Upper lobe of right lung (tissue), 1 donor: ENCODE measurements at regions not wholly inside any gene's neighbourhood (a gene's known extent, or its start where the extent isn't known, plus 50 kb on each side); places are given as distances from the start of the nearest gene placed in this dataset.

ENCODE experiments used
- ATAC-seq: fragments of 200-7000 bp; cut with Tn5 transposase; one replicate; pipeline ENCODE4 v1.9.1; 2020; ENCODE audit warnings: mild to moderate bottlenecking, moderate library complexity
- DNase-seq: peaks from one replicate; pipeline ENCODE4 v3.0.0-alpha.2; 2020
- H3K27ac ChIP-seq: fragments of 200-600 bp; one replicate; pipeline ENCODE4 v1.8.0; 2022
- H3K27me3 ChIP-seq: fragments of 200-600 bp; one replicate; pipeline ENCODE4 v1.8.0; 2022; ENCODE audit warnings: mild to moderate bottlenecking
- H3K36me3 ChIP-seq: fragments of 200-600 bp; one replicate; pipeline ENCODE4 v1.8.0; 2022
- H3K4me1 ChIP-seq: fragments of 200-600 bp; one replicate; pipeline ENCODE4 v1.8.0; 2022
- H3K4me3 ChIP-seq: fragments of 200-600 bp; one replicate; pipeline ENCODE4 v1.8.0; 2022; ENCODE audit warnings: mild to moderate bottlenecking
- H3K9me3 ChIP-seq: fragments of 200-600 bp; one replicate; pipeline ENCODE4 v1.8.0; 2022
- CTCF ChIP-seq: fragments of 200-600 bp; IDR thresholded peaks from one replicate; pipeline ENCODE4 v1.8.0; 2022; ENCODE audit warnings: antibody characterized with exemption
- intact Hi-C: fragments of 100-400 bp; cut with DNase I; formaldehyde crosslinking; loops from one replicate; pipeline ENCODE4 v1.11.0; 2022
- donor health status: DM: no; HTN: yes; CAD: no; lungs with severe emphysema.

GRCh38 chr13:107576430-107576829 is 638.9 kb downstream of the LIG4 start:
- intact Hi-C loops: no loop called here
- no peak for ATAC-seq
- H3K4me3 ChIP-seq: no peak overlapping the region
- TF ChIP-seq CTCF: no peak
- no peaks in the 10 kb centered on the region for H3K36me3 ChIP-seq
- no peaks in the 10 kb centered on the region for H3K9me3 ChIP-seq
- H3K27ac ChIP-seq: no peak overlapping the region
- no peak for DNase-seq
- H3K4me1 ChIP-seq: no peaks in the 10 kb centered on the region
- no peaks in the 10 kb centered on the region for H3K27me3 ChIP-seq

- no peak for TF ChIP-seq CTCF
- ATAC-seq (no peak), DNase-seq (no peak)
- no peak overlapping the region for H3K27ac ChIP-seq
- H3K36me3 ChIP-seq: no peaks in the 10 kb centered on the region
- no peak overlapping the region for H3K4me3 ChIP-seq
- no peaks in the 10 kb centered on the region for H3K4me1 ChIP-seq
- intact Hi-C loops: no loop called here
- no peaks in the 10 kb centered on the region for H3K27me3 ChIP-seq
- no peaks in the 10 kb centered on the region for H3K9me3 ChIP-seq
These were observed 640.7 kb downstream of the LIG4 start for GRCh38 chr13:107574517-107575210.

DNA sequence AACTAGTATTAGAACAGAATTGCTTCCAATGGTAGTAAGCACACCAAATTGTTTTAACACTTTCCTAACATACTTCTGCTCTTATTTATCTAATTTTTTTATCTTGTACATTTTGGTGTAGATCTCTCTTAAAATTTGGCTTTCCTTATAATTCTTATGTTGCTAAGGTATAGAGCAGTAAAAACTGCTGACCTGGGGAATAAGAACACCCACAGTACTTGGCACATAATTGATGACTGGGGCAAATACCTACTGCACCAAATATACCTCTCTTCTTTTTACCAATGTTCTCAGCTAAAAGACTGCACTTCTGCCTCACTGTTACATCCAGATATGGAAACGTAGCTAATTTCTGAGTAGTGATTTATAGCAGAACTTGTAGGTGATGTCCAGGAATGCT is 642.2 kb downstream of the LIG4 start:
- no peak for TF ChIP-seq CTCF

GRCh38 chr13:107572156-107572555 is 643.2 kb downstream of the LIG4 start:
- H3K36me3 ChIP-seq: no peaks in the 10 kb centered on the region
- no peak overlapping the region for H3K27ac ChIP-seq
- H3K27me3 ChIP-seq: no peaks in the 10 kb centered on the region
- no peak for TF ChIP-seq CTCF
- no peaks in the 10 kb centered on the region for H3K9me3 ChIP-seq
- DNase-seq: no peak
- H3K4me3 ChIP-seq: no peak overlapping the region
- intact Hi-C loops: no loop called here
- ATAC-seq: no peak
- no peaks in the 10 kb centered on the region for H3K4me1 ChIP-seq

More for the DNA sequence above, 642.2 kb downstream of the LIG4 start:
- ATAC-seq (no peak), DNase-seq (no peak)
- Histone ChIP-seq H3K4me3 (no peak overlapping the region), H3K27me3 (no peaks in the 10 kb centered on the region), H3K36me3 (no peaks in the 10 kb centered on the region), H3K9me3 (no peaks in the 10 kb centered on the region), H3K27ac (no peak overlapping the region), H3K4me1 (no peaks in the 10 kb centered on the region)
- intact Hi-C loops: no loop called here

- Histone ChIP-seq H3K4me1 (no peaks in the 10 kb centered on the region), H3K27ac (no peak overlapping the region), H3K36me3 (no peaks in the 10 kb centered on the region), H3K27me3 (no peaks in the 10 kb centered on the region), H3K9me3 (no peaks in the 10 kb centered on the region), H3K4me3 (no peak overlapping the region)
- ATAC-seq: no peak
- intact Hi-C loops: no loop called here
- DNase-seq: no peak
- TF ChIP-seq CTCF: no peak
These were observed 647.2 kb downstream of the LIG4 start for GRCh38 chr13:107568181-107568580.
